ENCODE measurements at regions not wholly inside any gene's neighbourhood (a gene's known extent, or its start where the extent isn't known, plus 50 kb on each side); places are given as distances from the start of the nearest gene placed in this dataset.
"Not testable (repeated sequence)": the region's sequence is repeated elsewhere in the genome, so short reads cannot be mapped to it uniquely, and the experiment has no call there.

DNA sequence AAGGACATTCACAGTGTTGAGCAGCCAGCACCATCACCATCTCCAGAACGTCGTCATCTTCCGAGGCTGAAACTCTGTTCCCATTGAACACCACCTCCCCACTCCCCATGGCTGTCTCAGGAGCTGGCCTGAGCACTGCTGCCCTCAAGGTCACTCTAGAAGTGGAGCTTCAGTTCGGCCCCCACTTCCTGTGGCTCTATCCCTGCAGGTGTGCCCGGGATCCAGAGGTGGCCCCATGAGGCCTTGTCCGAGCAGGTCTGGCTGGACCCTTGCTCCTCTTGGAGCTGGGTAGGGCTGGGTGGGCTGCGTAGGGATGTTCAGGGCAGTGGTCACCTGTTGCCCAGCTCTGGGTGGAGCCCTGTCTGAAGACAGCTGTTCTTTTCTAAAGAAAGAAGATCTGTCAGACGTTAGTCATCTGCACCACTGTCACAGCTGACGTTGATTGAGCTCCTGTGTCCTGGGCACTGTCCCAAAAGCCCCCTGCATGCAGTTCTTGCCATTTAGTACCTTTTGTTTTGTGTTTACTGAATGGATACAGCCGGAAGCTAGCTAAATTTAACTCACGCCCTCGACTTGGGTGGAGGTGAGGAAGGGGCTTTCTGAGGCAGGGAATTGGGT is 75.5 kb upstream of the CLDN5 start:
- DNase-seq (ENCODE audit: low read depth), result no peak
- in situ Hi-C loops (cut with HindIII; ENCODE audit: low sequenced_read_pairs), result no loop called here
- H3K4me3 ChIP-seq (ENCODE audit: low read depth, low read length), result no peak overlapping the region
- TF ChIP-seq, protein P1, sequence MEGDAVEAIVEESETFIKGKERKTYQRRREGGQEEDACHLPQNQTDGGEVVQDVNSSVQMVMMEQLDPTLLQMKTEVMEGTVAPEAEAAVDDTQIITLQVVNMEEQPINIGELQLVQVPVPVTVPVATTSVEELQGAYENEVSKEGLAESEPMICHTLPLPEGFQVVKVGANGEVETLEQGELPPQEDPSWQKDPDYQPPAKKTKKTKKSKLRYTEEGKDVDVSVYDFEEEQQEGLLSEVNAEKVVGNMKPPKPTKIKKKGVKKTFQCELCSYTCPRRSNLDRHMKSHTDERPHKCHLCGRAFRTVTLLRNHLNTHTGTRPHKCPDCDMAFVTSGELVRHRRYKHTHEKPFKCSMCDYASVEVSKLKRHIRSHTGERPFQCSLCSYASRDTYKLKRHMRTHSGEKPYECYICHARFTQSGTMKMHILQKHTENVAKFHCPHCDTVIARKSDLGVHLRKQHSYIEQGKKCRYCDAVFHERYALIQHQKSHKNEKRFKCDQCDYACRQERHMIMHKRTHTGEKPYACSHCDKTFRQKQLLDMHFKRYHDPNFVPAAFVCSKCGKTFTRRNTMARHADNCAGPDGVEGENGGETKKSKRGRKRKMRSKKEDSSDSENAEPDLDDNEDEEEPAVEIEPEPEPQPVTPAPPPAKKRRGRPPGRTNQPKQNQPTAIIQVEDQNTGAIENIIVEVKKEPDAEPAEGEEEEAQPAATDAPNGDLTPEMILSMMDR (IDR thresholded peaks at IDR 0.05; ENCODE audit: low read depth, low read length, missing control alignments), result no peak

DNA sequence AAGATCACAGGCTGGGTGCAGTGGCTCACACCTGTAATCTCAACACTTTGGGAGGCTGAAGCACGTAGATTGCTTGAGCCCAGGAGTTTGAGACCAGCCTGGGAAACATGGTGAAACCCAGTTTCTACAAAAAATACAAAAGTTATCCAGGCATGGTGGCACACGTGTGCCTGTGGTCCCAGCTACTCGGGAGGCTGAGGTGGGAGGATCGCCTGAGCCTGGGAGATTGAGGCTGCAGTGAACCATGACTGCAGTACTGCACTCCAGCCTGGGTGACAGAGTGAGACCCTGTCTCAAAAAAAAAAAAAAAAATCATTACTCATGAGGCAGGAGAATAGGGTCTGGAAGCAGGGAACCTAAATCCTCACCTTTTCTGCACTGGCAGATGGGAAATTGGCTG is 79.1 kb upstream of the CLDN5 start:
- DNase-seq (ENCODE audit: low read depth); H3K4me3 ChIP-seq (ENCODE audit: low read depth, low read length); in situ Hi-C loops (cut with HindIII; ENCODE audit: low sequenced_read_pairs): not testable (repeated sequence)

DNA sequence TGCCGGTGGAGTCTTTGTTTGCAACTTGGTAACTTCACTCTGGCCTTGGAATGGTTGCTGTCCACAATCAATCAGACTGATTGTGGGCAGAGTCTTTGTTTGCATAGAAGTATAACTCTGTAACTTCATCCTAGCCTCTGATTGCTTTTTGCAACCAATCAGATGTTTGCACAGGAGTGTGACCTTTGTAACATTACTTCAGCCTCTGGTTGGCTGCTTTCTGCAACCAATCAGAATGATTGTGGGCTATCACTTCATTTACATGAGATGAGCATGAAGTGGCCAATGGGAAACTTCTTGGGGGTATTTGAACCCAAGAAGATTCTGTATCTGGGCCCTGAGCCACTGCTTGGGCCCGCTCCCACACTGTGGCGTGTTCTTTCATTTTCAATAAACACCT is 79.6 kb upstream of the CLDN5 start:
- in situ Hi-C loops (cut with HindIII; ENCODE audit: low sequenced_read_pairs), result no loop called here
- DNase-seq (ENCODE audit: low read depth), result no peak
- H3K4me3 ChIP-seq (ENCODE audit: low read depth, low read length), result no peak overlapping the region
- TF ChIP-seq, protein P1 (IDR thresholded peaks at IDR 0.05; ENCODE audit: low read depth, low read length, missing control alignments), result no peak

DNA sequence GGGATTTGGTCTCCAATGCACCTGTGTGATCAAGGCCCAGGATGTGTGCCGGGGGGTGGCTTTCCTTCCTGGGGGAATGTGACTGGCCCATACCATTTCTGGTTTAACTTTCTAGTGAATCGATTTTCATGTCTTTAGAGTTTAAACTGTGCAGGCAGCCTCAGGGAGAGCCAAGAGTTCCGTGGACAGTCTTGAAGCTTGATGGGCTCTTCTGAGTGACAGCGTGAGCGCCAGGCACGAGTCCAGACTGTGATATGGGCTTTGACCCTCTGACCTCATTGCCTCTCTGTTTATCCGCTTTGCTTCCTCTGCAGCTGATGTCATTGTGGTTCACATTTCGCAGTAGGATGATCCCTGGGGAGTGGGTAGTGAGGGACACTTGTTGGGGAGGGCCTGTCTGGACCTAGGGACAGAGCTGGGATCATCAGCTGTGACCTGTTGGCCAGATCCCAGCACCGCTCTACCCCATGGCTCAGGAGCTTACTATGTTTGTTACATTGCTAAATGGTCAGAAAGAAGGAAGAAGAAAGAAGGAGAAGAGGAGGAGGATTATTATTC is 80.6 kb upstream of the CLDN5 start:
- H3K4me3 ChIP-seq (ENCODE audit: low read depth, low read length), result no peak overlapping the region
- DNase-seq (ENCODE audit: low read depth), result no peak
- TF ChIP-seq, protein P1 (IDR thresholded peaks at IDR 0.05; ENCODE audit: low read depth, low read length, missing control alignments), result no peak
- in situ Hi-C loops (cut with HindIII; ENCODE audit: low sequenced_read_pairs), result no loop called here

DNA sequence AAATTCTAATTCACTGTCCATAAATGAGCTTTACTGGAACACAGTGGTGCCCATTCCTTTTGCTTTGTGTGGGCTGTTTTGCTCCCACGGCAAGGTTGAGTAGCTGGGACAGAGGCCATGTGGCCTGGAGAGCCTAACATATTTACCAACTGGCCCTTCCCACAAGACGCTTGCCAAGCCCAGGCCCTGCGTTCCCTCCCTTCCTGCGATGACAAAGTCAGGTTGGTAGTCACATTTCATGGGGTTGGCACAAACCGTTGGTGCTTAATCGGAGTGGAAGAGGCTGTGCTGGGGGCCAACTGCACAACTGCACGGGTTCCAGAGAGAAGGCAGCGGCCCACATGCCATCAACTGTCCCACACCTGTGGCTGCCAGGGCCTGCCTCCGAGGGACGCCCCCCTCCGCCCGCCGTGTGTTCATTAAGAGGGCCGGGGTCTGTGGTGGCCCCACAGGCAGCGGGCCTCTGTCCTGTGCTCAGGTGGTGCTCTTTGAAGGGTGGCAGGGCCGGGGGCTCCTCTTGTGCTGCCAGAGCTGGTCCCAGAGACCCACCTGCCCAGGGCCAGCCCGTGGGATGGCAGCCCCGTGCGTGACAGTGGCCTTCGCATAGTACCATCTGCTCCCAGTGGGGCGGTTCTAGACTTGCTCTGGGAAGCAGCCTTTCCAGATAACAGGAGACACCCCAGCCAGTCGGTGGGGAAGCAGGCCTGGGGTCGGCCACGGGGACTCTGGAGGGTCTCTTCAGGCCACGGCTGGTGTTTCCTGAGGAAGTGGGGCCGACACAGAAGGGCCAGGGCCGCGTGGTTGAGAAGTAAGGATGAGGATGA is 81.5 kb upstream of the CLDN5 start:
- in situ Hi-C loops (cut with HindIII; ENCODE audit: low sequenced_read_pairs), result no loop called here
- TF ChIP-seq, protein P1 (IDR thresholded peaks at IDR 0.05; ENCODE audit: low read depth, low read length, missing control alignments), result no peak
- no peak overlapping the region for H3K4me3 ChIP-seq (ENCODE audit: low read depth, low read length)
- DNase-seq (ENCODE audit: low read depth), result no peak

DNA sequence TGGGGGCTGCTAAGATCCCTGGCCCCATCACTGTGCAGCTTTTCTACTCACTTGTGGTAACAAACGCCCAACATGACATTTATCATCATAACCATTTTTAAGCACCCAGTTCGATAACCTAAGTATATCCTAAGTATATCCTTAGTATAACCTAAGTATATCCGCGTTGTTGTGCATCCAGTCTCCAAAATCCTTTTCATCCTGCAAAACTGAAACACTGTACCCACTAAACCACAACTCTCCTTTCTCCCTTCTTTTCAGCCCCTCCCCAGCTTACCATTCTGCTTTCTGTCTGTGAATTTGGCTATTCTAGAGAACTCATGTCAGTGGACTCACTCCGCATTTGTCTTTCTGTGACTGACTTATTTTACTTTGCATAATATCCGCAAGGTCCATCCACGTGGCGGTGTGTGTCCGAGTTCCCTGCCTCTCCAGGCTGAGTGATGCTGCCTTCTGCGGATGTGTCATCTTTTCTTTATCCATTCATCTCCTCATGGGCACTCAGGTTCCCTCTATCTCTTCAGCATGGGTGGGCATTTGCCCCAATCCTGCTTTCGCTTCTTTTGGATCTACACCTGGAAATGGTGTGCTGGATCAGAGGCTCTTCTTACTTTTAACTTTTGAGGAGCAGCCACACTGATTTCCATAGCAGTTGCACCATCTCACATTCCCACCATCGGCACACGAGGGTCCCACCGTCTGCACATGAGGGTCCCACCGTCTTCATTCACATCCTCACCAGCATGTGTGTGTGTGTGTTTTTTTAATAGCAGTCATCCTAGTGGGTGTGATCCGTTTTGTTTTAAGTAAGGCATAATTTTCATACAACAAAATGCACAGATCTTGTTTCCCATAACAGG is 82.4 kb upstream of the CLDN5 start:
- H3K4me3 ChIP-seq (ENCODE audit: low read depth, low read length), result no peak overlapping the region
- in situ Hi-C loops (cut with HindIII; ENCODE audit: low sequenced_read_pairs), result no loop called here
- TF ChIP-seq, protein P1 (IDR thresholded peaks at IDR 0.05; ENCODE audit: low read depth, low read length, missing control alignments), result no peak
- DNase-seq (ENCODE audit: low read depth), result no peak
